SK-N-MC (cell line): ENCODE measurements at regions not wholly inside any gene's neighbourhood (a gene's known extent, or its start where the extent isn't known, plus 50 kb on each side); places are given as distances from the start of the nearest gene placed in this dataset.
"Not testable (repeated sequence)": the region's sequence is repeated elsewhere in the genome, so short reads cannot be mapped to it uniquely, and the experiment has no call there.

ENCODE experiments used
- DNase-seq: peaks from one replicate; pipeline ENCODE4 v3.0.0-alpha.2; 2011; ENCODE audit warnings: low read depth, low spot score
- H3K27ac ChIP-seq: fragments of 200-600 bp; sonication (generic); 2 replicates; pipeline ENCODE4 v1.5.1; 2016; ENCODE audit warnings: mixed run types
- H3K36me3 ChIP-seq: fragments of 200-600 bp; sonication (generic); 2 replicates; pipeline ENCODE4 v1.6.1; 2017; ENCODE audit warnings: antibody characterized with exemption, low read length, mixed read lengths; ENCODE audit not compliant: insufficient read depth
- H3K4me3 ChIP-seq: fragments of 200-600 bp; sonication (generic); 2 replicates; pipeline ENCODE4 v1.5.1; 2016
- H3K9ac ChIP-seq: fragments of 200-600 bp; sonication (generic); 2 replicates; pipeline ENCODE4 v1.8.0; 2017; ENCODE audit warnings: mixed run types, mixed read lengths; ENCODE audit not compliant: insufficient read length
- H3K9me3 ChIP-seq: fragments of 200-600 bp; sonication (generic); 2 replicates; pipeline ENCODE4 v1.6.1; 2017; ENCODE audit warnings: low read depth, mild to moderate bottlenecking, antibody characterized with exemption, low read length, moderate library complexity, mixed read lengths
- EZH2 ChIP-seq: fragments of 200-600 bp; sonication (generic); IDR thresholded peaks from one replicate; pipeline ENCODE4 v1.6.1; 2017; ENCODE audit warnings: antibody characterized with exemption
- FOXP2 ChIP-seq: optimal IDR thresholded peaks from 2 replicates; pipeline ENCODE3; 2011; ENCODE audit warnings: mild to moderate bottlenecking, moderate library complexity; ENCODE audit not compliant: insufficient read depth; ENCODE audit errors: extremely low read length, control extremely low read depth
- POLR2AphosphoS5 ChIP-seq: IDR thresholded peaks from 2 replicates; pipeline ENCODE4 v1.6.1; 2012; ENCODE audit warnings: mild to moderate bottlenecking, low read depth, low read length, borderline replicate concordance

DNA sequence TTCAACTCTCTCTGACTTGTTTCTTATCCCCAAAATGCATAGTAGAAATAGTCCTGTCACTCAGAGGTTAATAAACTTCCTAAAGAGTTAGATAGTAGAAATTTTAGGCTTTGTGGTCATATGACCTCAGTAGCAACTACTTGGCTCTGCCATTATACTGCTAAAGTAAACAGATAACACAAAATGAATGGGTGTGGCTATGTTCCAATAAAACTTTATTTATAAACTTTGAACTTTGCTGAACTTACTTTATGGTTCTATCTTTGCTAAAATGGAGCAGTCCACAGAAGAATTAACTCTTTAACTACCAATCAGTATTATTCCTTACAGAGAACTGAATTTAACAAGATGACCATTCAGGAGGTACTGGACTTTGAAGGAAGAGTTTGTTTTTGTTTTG lies 393.6 kb upstream of the CDIN1 start:
- Histone ChIP-seq H3K27ac (no peak overlapping the region), H3K36me3 (no peaks in the 10 kb centered on the region), H3K9ac (no peak overlapping the region), H3K9me3 (no peaks in the 10 kb centered on the region), H3K4me3 (no peak overlapping the region)
- TF ChIP-seq FOXP2, result no peak
- TF ChIP-seq EZH2, result no peak
- no peak for TF ChIP-seq POLR2AphosphoS5
- DNase-seq, result no peak

GRCh38 chr15:36186376-36186775 lies 393.1 kb upstream of the CDIN1 start:
- no peaks in the 10 kb centered on the region for H3K36me3 ChIP-seq
- no peaks in the 10 kb centered on the region for H3K9me3 ChIP-seq
- no peak overlapping the region for H3K9ac ChIP-seq
- TF ChIP-seq EZH2, result no peak
- TF ChIP-seq POLR2AphosphoS5, result no peak
- no peak for TF ChIP-seq FOXP2
- H3K4me3 ChIP-seq, result no peak overlapping the region
- no peak for DNase-seq
- H3K27ac ChIP-seq, result no peak overlapping the region

DNA sequence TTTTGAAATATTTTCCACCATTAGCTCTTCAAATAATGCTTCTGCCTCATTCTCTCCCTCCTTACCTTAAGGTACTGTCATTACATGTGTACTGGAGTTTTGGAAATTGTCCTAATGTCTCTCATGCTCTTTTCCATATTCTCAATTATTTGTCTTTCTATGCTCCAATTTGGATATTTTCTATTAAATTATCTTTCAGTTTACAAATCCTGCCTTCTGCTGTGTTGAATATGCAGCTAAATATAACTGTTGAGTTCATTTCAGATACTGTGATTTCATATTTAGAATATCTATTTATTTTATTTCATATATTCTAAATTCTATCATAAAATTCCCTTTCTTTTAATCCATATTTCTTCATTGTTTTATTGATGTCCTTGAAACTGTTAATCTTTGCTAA lies 388.0 kb upstream of the CDIN1 start:
- Histone ChIP-seq H3K9ac (no peak overlapping the region), H3K4me3 (no peak overlapping the region), H3K9me3 (no peaks in the 10 kb centered on the region), H3K36me3 (no peaks in the 10 kb centered on the region), H3K27ac (no peak overlapping the region)
- TF ChIP-seq EZH2, result no peak
- no peak for TF ChIP-seq FOXP2
- TF ChIP-seq POLR2AphosphoS5, result no peak
- DNase-seq, result no peak

- not testable (repeated sequence) for H3K4me3 ChIP-seq, DNase-seq, H3K9me3 ChIP-seq
Measured at GRCh38 chr15:36195361-36196007, 383.9 kb upstream of the CDIN1 start.

DNA sequence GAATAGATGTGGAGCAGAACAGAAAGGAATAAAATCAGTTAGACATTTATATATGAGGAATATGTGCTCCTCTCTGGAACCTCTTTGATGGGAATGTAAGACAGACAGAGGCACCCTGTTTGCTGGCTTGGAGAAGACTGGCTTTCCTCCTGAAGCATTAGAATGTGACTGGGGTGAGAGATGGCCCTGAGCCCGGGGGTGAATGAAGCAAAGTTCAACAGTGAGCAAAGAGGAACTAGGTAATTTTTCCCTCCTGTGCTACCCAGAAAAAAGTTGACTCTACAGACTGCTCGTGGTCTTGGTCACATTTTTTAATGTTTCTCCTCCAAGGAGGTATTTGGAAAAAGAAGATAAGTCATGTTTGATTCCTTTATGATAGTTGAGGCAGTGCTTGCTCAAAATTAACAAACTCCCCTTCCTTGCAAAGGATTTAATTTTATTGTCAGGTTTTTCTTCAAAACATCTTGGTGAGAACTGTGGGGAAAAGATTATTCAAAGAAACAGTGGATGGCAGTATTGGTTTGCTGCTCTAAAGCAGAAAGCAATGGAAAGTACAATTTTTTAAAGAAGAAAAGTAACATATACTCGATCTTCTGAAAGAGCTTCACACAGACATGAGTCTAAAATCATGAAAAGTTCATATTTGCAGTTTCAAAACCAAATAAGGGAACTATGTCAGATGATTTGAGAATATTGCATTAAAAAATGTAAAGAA lies 370.4 kb upstream of the CDIN1 start:
- no peak overlapping the region for H3K9ac ChIP-seq
- H3K36me3 ChIP-seq, result no peaks in the 10 kb centered on the region
- H3K4me3 ChIP-seq, result no peak overlapping the region
- no peak for DNase-seq
- no peaks in the 10 kb centered on the region for H3K9me3 ChIP-seq
- no peak for TF ChIP-seq FOXP2
- no peak for TF ChIP-seq EZH2
- TF ChIP-seq POLR2AphosphoS5, result no peak
- no peak overlapping the region for H3K27ac ChIP-seq

More at GRCh38 chr15:36195361-36196007, 383.9 kb upstream of the CDIN1 start:
- H3K36me3 ChIP-seq, H3K9ac ChIP-seq, H3K27ac ChIP-seq: not testable (repeated sequence)

- no peak for DNase-seq
- no peak overlapping the region for H3K4me3 ChIP-seq
- H3K36me3 ChIP-seq, result no peaks in the 10 kb centered on the region
- H3K9me3 ChIP-seq, result no peaks in the 10 kb centered on the region
- TF ChIP-seq EZH2 (no peak), FOXP2 (no peak), POLR2AphosphoS5 (no peak)
- H3K9ac ChIP-seq, result no peak overlapping the region
- no peak overlapping the region for H3K27ac ChIP-seq
Measured at GRCh38 chr15:36210426-36210825, 369.0 kb upstream of the CDIN1 start.

- Histone ChIP-seq H3K9me3 (no peaks in the 10 kb centered on the region), H3K9ac (no peak overlapping the region), H3K27ac (no peak overlapping the region), H3K4me3 (no peak overlapping the region), H3K36me3 (no peaks in the 10 kb centered on the region)
- no peak for DNase-seq
- TF ChIP-seq FOXP2, result no peak
- no peak for TF ChIP-seq EZH2
Measured at GRCh38 chr15:36218322-36218721, 361.1 kb upstream of the CDIN1 start.

DNA sequence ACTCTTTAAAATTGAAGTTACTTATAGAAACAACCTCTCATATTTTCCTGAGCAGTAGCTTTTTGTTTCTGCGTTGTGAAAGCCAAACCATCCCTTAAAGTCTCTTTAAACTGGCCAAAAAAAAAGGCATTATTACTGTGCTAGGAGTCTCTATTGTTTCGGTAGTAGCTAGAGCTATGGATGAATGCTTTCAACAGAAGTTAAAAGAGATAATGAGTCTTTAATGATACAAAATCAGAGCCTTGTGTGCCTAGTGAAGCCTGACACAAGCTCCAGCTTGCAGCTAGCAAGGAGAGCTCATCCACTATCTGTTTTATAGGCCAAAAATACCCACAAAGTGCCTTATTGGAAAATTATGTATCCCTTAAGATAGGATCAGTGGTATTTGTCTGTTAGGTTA lies 360.4 kb upstream of the CDIN1 start:
- Histone ChIP-seq H3K36me3 (no peaks in the 10 kb centered on the region), H3K4me3 (no peak overlapping the region), H3K9me3 (no peaks in the 10 kb centered on the region), H3K27ac (no peak overlapping the region), H3K9ac (no peak overlapping the region)
- no peak for DNase-seq
- TF ChIP-seq FOXP2, result no peak
- no peak for TF ChIP-seq EZH2
- TF ChIP-seq POLR2AphosphoS5, result no peak

GRCh38 chr15:36221992-36222391 lies 357.4 kb upstream of the CDIN1 start:
- Histone ChIP-seq H3K9ac (no peak overlapping the region), H3K4me3 (no peak overlapping the region), H3K36me3 (no peaks in the 10 kb centered on the region), H3K27ac (no peak overlapping the region), H3K9me3 (0 out of 2 replicates have a peak, but pooled peaks cover 3% of the 10 kb centered on the region)
- TF ChIP-seq POLR2AphosphoS5 (no peak), FOXP2 (no peak), EZH2 (no peak)
- DNase-seq, result no peak
